GM12878 (cell line): ENCODE measurements at regions not wholly inside any gene's neighbourhood (a gene's known extent, or its start where the extent isn't known, plus 50 kb on each side); places are given as distances from the start of the nearest gene placed in this dataset.

Experiments used
- ATF3 ChIP-seq: IDR thresholded peaks from 2 replicates; pipeline ENCODE4 v1.6.1; 2011; ENCODE audit warnings: low read depth, mild to moderate bottlenecking, low read length, moderate library complexity, borderline replicate concordance; ENCODE audit errors: extremely low read depth
- CEBPZ ChIP-seq: fragments of 150-350 bp; IDR thresholded peaks from 2 replicates; pipeline ENCODE4 v1.6.1; 2016; ENCODE audit warnings: low read depth, low read length
- CTCF ChIP-seq, 3 experiments: IDR thresholded peaks in 2 of 3; conservative IDR thresholded peaks in 1 of 3; 2 replicates each; pipeline ENCODE4 v1.5.1; 2011; ENCODE audit warnings: low read depth in 3 of 3, low read length in 3 of 3, mild to moderate bottlenecking in 3 of 3, control low read depth in 2 of 3, moderate library complexity in 2 of 3, inconsistent platforms in 1 of 3, mixed read lengths in 1 of 3; ENCODE audit not compliant: control insufficient read depth in 2 of 3, insufficient read depth in 1 of 3; ENCODE audit errors: extremely low read depth in 1 of 3
- IRF5 ChIP-seq: fragments of 450-650 bp; IDR thresholded peaks from 2 replicates; pipeline ENCODE4 v1.6.1; 2017; ENCODE audit warnings: borderline replicate concordance
- MAX ChIP-seq: IDR thresholded peaks from 2 replicates; pipeline ENCODE4 v1.6.1; 2012; ENCODE audit warnings: low read depth, low read length, improper control_type of control experiment
- POLR2A ChIP-seq: IDR thresholded peaks from 2 replicates; pipeline ENCODE4 v1.6.1; 2011; ENCODE audit warnings: low read depth, mild to moderate bottlenecking, low read length
- RELA ChIP-seq: fragments of 450-650 bp; IDR thresholded peaks from 2 replicates; pipeline ENCODE4 v1.8.0; 2014; ENCODE audit warnings: borderline replicate concordance; ENCODE audit not compliant: partially characterized antibody
- SIN3A ChIP-seq: IDR thresholded peaks from 2 replicates; pipeline ENCODE4 v1.6.1; 2012; ENCODE audit warnings: low read depth, low read length, improper control_type of control experiment

GRCh38 chr3:17802950-17803349 lies 60.5 kb upstream of the TBC1D5 start:
- TF ChIP-seq IRF5 (no peak), RELA (no peak), ATF3 (no peak), SIN3A (no peak), MAX (no peak), CEBPZ (no peak), CTCF (IDR thresholded peaks at IDR 0.05 in 2 of 3, conservative IDR thresholded peaks at IDR 0.05 in 1 of 3; ENCODE audit: control insufficient read depth in 2 of 3, extremely low read depth in 1 of 3, insufficient read depth in 1 of 3, low read depth in 3 of 3, low read length in 3 of 3) (peak in 2 of 3 experiments; percentile 23 to 26; a peak in 2 of 6 replicates), POLR2A (no peak)
